ENCODE measurements at regions not wholly inside any gene's neighbourhood (a gene's known extent, or its start where the extent isn't known, plus 50 kb on each side); places are given as distances from the start of the nearest gene placed in this dataset.
A peak's percentile ranks its signal among the peaks of the same experiment; 100 is the strongest.

- Histone ChIP-seq H3K9me3 (no peaks in the 10 kb centered on the region), H3K4me3 (no peak overlapping the region), H3K27me3 (replicated peaks; ENCODE audit: insufficient read depth) (no peaks in the 10 kb centered on the region), H3K4me1 (replicated peaks) (no peaks in the 10 kb centered on the region), H3K36me3 (no peaks in the 10 kb centered on the region), H3K27ac (no peak overlapping the region)
- DNase-seq (ENCODE audit: low spot score) = peak; percentile 20
- no peak for TF ChIP-seq POLR2A (IDR thresholded peaks at IDR 0.05)
- peak in 3 of 4 experiments; percentile 38 to 60 (median 50) for TF ChIP-seq CTCF (IDR thresholded peaks at IDR 0.05)
- TF ChIP-seq POLR2AphosphoS5 (IDR thresholded peaks at IDR 0.05) = no peak
- intact Hi-C loops (cut with DNase I) = loop anchor here (10.0 kb wide), 2 partner anchors 469 to 629 kb away; no protein-coding TSS in a partner anchor
- WGBS = 3% methylated on average over 32 of the region's 32 CpGs
Observed at GRCh38 chr17:55845385-55845784, 94.5 kb downstream of the PCTP start.

- Histone ChIP-seq H3K4me1 (replicated peaks) (no peaks in the 10 kb centered on the region), H3K27me3 (replicated peaks; ENCODE audit: insufficient read depth) (no peaks in the 10 kb centered on the region), H3K36me3 (no peaks in the 10 kb centered on the region), H3K9me3 (no peaks in the 10 kb centered on the region), H3K4me3 (no peak overlapping the region), H3K27ac (no peak overlapping the region)
- DNase-seq (ENCODE audit: low spot score) = no peak
- intact Hi-C loops (cut with DNase I) = loop anchor here (10.0 kb wide), 2 partner anchors 468 to 628 kb away; no protein-coding TSS in a partner anchor
- no peak for TF ChIP-seq CTCF (IDR thresholded peaks at IDR 0.05)
- no peak for TF ChIP-seq POLR2AphosphoS5 (IDR thresholded peaks at IDR 0.05)
- TF ChIP-seq POLR2A (IDR thresholded peaks at IDR 0.05) = no peak
Observed at GRCh38 chr17:55846745-55847144, 95.9 kb downstream of the PCTP start.

- Histone ChIP-seq H3K27me3 (replicated peaks; ENCODE audit: insufficient read depth) (no peaks in the 10 kb centered on the region), H3K27ac (no peak overlapping the region), H3K36me3 (no peaks in the 10 kb centered on the region), H3K4me3 (no peak overlapping the region), H3K9me3 (no peaks in the 10 kb centered on the region), H3K4me1 (replicated peaks) (no peaks in the 10 kb centered on the region)
- intact Hi-C loops (cut with DNase I) = no loop called here
- TF ChIP-seq CTCF (IDR thresholded peaks at IDR 0.05) (no peak), POLR2A (IDR thresholded peaks at IDR 0.05) (no peak), POLR2AphosphoS5 (IDR thresholded peaks at IDR 0.05) (no peak)
- DNase-seq (ENCODE audit: low spot score) = no peak
Observed at GRCh38 chr17:55852734-55853133, 101.9 kb downstream of the PCTP start.

- Histone ChIP-seq H3K9me3 (no peaks in the 10 kb centered on the region), H3K27me3 (replicated peaks; ENCODE audit: insufficient read depth) (no peaks in the 10 kb centered on the region), H3K4me3 (no peak overlapping the region), H3K36me3 (no peaks in the 10 kb centered on the region), H3K4me1 (replicated peaks) (no peaks in the 10 kb centered on the region), H3K27ac (no peak overlapping the region)
- TF ChIP-seq POLR2AphosphoS5 (IDR thresholded peaks at IDR 0.05) = no peak
- no peak for TF ChIP-seq CTCF (IDR thresholded peaks at IDR 0.05)
- TF ChIP-seq POLR2A (IDR thresholded peaks at IDR 0.05) = no peak
- DNase-seq (ENCODE audit: low spot score) = no peak
- WGBS = 56% methylated on average over 2 of the region's 2 CpGs
- intact Hi-C loops (cut with DNase I) = no loop called here
Observed at GRCh38 chr17:55859301-55859795, 108.5 kb downstream of the PCTP start.

GRCh38 chr17:55865072-55865762 lies 114.4 kb downstream of the PCTP start:
- Histone ChIP-seq H3K9me3 (no peaks in the 10 kb centered on the region), H3K27ac (no peak overlapping the region), H3K4me1 (replicated peaks) (no peaks in the 10 kb centered on the region), H3K27me3 (replicated peaks; ENCODE audit: insufficient read depth) (no peaks in the 10 kb centered on the region), H3K4me3 (no peak overlapping the region), H3K36me3 (no peaks in the 10 kb centered on the region)
- DNase-seq (ENCODE audit: low spot score) = no peak
- TF ChIP-seq CTCF (IDR thresholded peaks at IDR 0.05) (no peak), POLR2A (IDR thresholded peaks at IDR 0.05) (no peak), POLR2AphosphoS5 (IDR thresholded peaks at IDR 0.05) (no peak)
- intact Hi-C loops (cut with DNase I) = no loop called here
